ENCODE measurements at regions not wholly inside any gene's neighbourhood (a gene's known extent, or its start where the extent isn't known, plus 50 kb on each side); places are given as distances from the start of the nearest gene placed in this dataset.

- TF ChIP-seq CTCF (tag by site-specific recombination; IDR thresholded peaks at IDR 0.05) (no peak), ZNF10 (tag by site-specific recombination; IDR thresholded peaks at IDR 0.05) (no peak), ZEB2 (tag by site-specific recombination; IDR thresholded peaks at IDR 0.05) (no peak), ZNF670 (tag by site-specific recombination; IDR thresholded peaks at IDR 0.05; ENCODE audit: low read depth) (no peak), ZNF155 (tag by site-specific recombination; IDR thresholded peaks at IDR 0.05) (no peak), ZNF391 (tag by site-specific recombination; IDR thresholded peaks at IDR 0.05; ENCODE audit: borderline replicate concordance, low read depth) (no peak), ZBTB20 (tag by site-specific recombination; IDR thresholded peaks at IDR 0.05) (no peak), ZBTB21 (tag by site-specific recombination; IDR thresholded peaks at IDR 0.05) (no peak)
Observed at GRCh38 chr16:5466551-5466950, 369.0 kb upstream of the EEF2KMT start.

Measured in HEK293 (cell line).